ENCODE measurements at regions not wholly inside any gene's neighbourhood (a gene's known extent, or its start where the extent isn't known, plus 50 kb on each side); places are given as distances from the start of the nearest gene placed in this dataset.

GRCh38 chr14:85766295-85766694 is 236.4 kb downstream of the FLRT2 start:
- H3K9me3 ChIP-seq (ENCODE audit: control insufficient read depth in 2 of 2, low read length in 2 of 2): peaks cover 0 to 6% of the 10 kb centered on the region in 2 donors
- H3K36me3 ChIP-seq (ENCODE audit: control insufficient read depth in 2 of 2, insufficient read depth in 2 of 2, low read length in 2 of 2): no peaks in the 10 kb centered on the region
- H3K4me3 ChIP-seq (ENCODE audit: low read length in 2 of 2): no peak overlapping the region
- no peaks in the 10 kb centered on the region for H3K27me3 ChIP-seq (ENCODE audit: control insufficient read depth in 2 of 2, insufficient read depth in 2 of 2, low read length in 2 of 2)
- no peak overlapping the region for H3K9ac ChIP-seq (ENCODE audit: low read depth in 1 of 2, low read length in 2 of 2)
- no peak overlapping the region for H3K27ac ChIP-seq (ENCODE audit: low read depth in 2 of 2, low read length in 2 of 2)
- no peaks in the 10 kb centered on the region for H3K4me1 ChIP-seq (ENCODE audit: control insufficient read depth in 2 of 2, insufficient read depth in 2 of 2, low read length in 2 of 2)

DNA sequence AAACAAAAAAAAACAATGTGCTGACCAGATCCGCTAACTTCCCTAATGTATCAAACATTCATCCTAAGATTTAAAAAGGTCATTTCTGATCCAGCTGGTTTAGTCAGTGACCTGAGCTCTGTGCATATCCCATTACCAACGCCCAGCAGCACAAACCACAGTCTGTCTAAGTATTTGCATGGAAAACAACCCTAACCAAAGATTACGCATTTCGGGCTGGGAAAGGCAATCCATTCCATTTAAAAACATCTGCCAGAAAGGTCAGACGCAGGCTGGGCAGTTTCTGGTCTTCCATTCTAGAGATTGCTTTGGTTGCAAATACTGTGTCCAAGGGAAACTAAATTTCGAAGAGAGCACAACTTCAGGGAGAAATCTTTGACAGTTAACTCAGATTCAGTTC is 234.9 kb downstream of the FLRT2 start:
- no peak overlapping the region for H3K4me3 ChIP-seq (ENCODE audit: low read length in 2 of 2)
- no peaks in the 10 kb centered on the region for H3K36me3 ChIP-seq (ENCODE audit: control insufficient read depth in 2 of 2, insufficient read depth in 2 of 2, low read length in 2 of 2)
- H3K27me3 ChIP-seq (ENCODE audit: control insufficient read depth in 2 of 2, insufficient read depth in 2 of 2, low read length in 2 of 2): no peaks in the 10 kb centered on the region
- H3K4me1 ChIP-seq (ENCODE audit: control insufficient read depth in 2 of 2, insufficient read depth in 2 of 2, low read length in 2 of 2): no peaks in the 10 kb centered on the region
- H3K9me3 ChIP-seq (ENCODE audit: control insufficient read depth in 2 of 2, low read length in 2 of 2): peaks cover 0 to 6% of the 10 kb centered on the region in 2 donors
- no peak overlapping the region for H3K27ac ChIP-seq (ENCODE audit: low read depth in 2 of 2, low read length in 2 of 2)
- H3K9ac ChIP-seq (ENCODE audit: low read depth in 1 of 2, low read length in 2 of 2): no peak overlapping the region

DNA sequence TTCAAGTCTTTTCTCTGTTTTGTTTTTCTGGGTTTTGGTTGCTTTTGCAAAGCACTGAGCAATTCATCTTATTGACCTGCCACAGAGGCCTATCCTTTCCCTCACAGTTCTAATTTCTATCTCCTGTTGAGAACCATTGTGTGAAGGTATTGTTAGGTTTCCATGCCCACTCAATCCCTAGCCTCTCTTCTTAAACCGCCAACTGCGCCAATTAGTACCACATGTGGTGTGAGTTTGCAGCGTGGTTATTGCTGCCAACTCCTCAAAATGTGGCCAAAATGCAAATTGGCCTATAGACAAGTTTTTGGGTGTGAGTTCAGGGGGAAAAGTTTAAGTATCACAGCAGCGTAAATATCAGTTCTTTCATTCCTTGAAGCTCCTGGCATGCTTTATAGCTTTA is 232.6 kb downstream of the FLRT2 start:
- no peak overlapping the region for H3K27ac ChIP-seq (ENCODE audit: low read depth in 2 of 2, low read length in 2 of 2)
- no peak overlapping the region for H3K4me3 ChIP-seq (ENCODE audit: low read length in 2 of 2)
- H3K4me1 ChIP-seq (ENCODE audit: control insufficient read depth in 2 of 2, insufficient read depth in 2 of 2, low read length in 2 of 2): no peaks in the 10 kb centered on the region
- no peak overlapping the region for H3K9ac ChIP-seq (ENCODE audit: low read depth in 1 of 2, low read length in 2 of 2)
- H3K27me3 ChIP-seq (ENCODE audit: control insufficient read depth in 2 of 2, insufficient read depth in 2 of 2, low read length in 2 of 2): no peaks in the 10 kb centered on the region
- H3K36me3 ChIP-seq (ENCODE audit: control insufficient read depth in 2 of 2, insufficient read depth in 2 of 2, low read length in 2 of 2): no peaks in the 10 kb centered on the region
- peaks cover 0 to 3% of the 10 kb centered on the region in 2 donors for H3K9me3 ChIP-seq (ENCODE audit: control insufficient read depth in 2 of 2, low read length in 2 of 2)

- Histone ChIP-seq H3K4me3 (ENCODE audit: low read length in 2 of 2) (no peak overlapping the region), H3K27ac (ENCODE audit: low read depth in 2 of 2, low read length in 2 of 2) (no peak overlapping the region), H3K9ac (ENCODE audit: low read depth in 1 of 2, low read length in 2 of 2) (no peak overlapping the region), H3K27me3 (ENCODE audit: control insufficient read depth in 2 of 2, insufficient read depth in 2 of 2, low read length in 2 of 2) (no peaks in the 10 kb centered on the region), H3K4me1 (ENCODE audit: control insufficient read depth in 2 of 2, insufficient read depth in 2 of 2, low read length in 2 of 2) (no peaks in the 10 kb centered on the region), H3K9me3 (ENCODE audit: control insufficient read depth in 2 of 2, low read length in 2 of 2) (peaks cover 0 to 12% of the 10 kb centered on the region in 2 donors), H3K36me3 (ENCODE audit: control insufficient read depth in 2 of 2, insufficient read depth in 2 of 2, low read length in 2 of 2) (no peaks in the 10 kb centered on the region)
These were observed 222.2 kb downstream of the FLRT2 start for GRCh38 chr14:85752175-85752574.

DNA sequence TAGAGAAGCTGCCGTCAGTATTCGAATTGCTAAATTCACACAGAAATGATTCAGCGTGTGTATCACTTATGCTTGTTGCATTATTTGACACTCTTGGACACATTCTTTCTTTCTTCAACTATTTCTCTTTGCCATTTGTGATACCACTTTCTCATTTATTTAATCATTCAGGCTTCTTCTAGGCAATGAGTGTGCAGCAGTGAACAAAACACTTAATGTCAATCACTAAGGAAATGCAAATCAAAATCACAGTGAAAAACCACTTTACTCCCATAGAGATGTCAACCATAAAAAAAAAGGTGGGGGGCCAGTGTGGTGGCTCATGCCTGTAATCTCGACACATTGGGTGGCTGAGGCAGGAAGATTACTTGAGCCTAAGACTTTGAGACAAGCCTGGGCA is 214.6 kb downstream of the FLRT2 start:
- Histone ChIP-seq H3K27me3 (ENCODE audit: control insufficient read depth in 2 of 2, insufficient read depth in 2 of 2, low read length in 2 of 2) (no peaks in the 10 kb centered on the region), H3K27ac (ENCODE audit: low read depth in 2 of 2, low read length in 2 of 2) (no peak overlapping the region), H3K4me3 (ENCODE audit: low read length in 2 of 2) (no peak overlapping the region), H3K9ac (ENCODE audit: low read depth in 1 of 2, low read length in 2 of 2) (no peak overlapping the region), H3K4me1 (ENCODE audit: control insufficient read depth in 2 of 2, insufficient read depth in 2 of 2, low read length in 2 of 2) (no peaks in the 10 kb centered on the region), H3K9me3 (ENCODE audit: control insufficient read depth in 2 of 2, low read length in 2 of 2) (peaks cover 2 to 4% of the 10 kb centered on the region in 2 donors), H3K36me3 (ENCODE audit: control insufficient read depth in 2 of 2, insufficient read depth in 2 of 2, low read length in 2 of 2) (no peaks in the 10 kb centered on the region)

DNA sequence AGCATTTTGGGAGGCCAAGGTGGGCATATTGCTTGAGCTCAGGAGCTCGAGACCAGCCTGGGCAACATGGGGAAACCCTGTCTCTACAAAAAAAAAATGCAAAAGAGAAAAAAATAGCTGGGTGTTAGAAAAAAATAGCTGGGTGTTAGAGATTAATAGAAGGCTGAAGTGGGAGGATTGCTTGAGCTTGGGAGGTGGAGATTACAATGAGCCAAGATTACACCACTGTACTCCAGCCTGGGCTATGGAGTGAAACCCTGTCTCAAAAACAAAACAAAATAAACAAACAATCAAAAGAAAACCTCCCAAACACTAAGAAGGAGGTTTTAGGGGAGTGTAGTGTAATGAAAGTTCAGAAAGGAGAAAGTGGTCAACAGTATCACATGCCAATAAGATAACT is 202.1 kb downstream of the FLRT2 start:
- no peak overlapping the region for H3K9ac ChIP-seq (ENCODE audit: low read depth in 1 of 2, low read length in 2 of 2)

GRCh38 chr14:85731186-85731585 is 201.2 kb downstream of the FLRT2 start:
- H3K27me3 ChIP-seq (ENCODE audit: control insufficient read depth in 2 of 2, insufficient read depth in 2 of 2, low read length in 2 of 2): no peaks in the 10 kb centered on the region
- H3K9ac ChIP-seq (ENCODE audit: low read depth in 1 of 2, low read length in 2 of 2): no peak overlapping the region
- H3K4me1 ChIP-seq (ENCODE audit: control insufficient read depth in 2 of 2, insufficient read depth in 2 of 2, low read length in 2 of 2): no peaks in the 10 kb centered on the region
- no peak overlapping the region for H3K27ac ChIP-seq (ENCODE audit: low read depth in 2 of 2, low read length in 2 of 2)
- no peak overlapping the region for H3K4me3 ChIP-seq (ENCODE audit: low read length in 2 of 2)
- H3K9me3 ChIP-seq (ENCODE audit: control insufficient read depth in 2 of 2, low read length in 2 of 2): no peaks in the 10 kb centered on the region
- no peaks in the 10 kb centered on the region for H3K36me3 ChIP-seq (ENCODE audit: control insufficient read depth in 2 of 2, insufficient read depth in 2 of 2, low read length in 2 of 2)

More for the DNA sequence above, 202.1 kb downstream of the FLRT2 start:
- Histone ChIP-seq H3K36me3 (ENCODE audit: control insufficient read depth in 2 of 2, insufficient read depth in 2 of 2, low read length in 2 of 2) (no peaks in the 10 kb centered on the region), H3K4me1 (ENCODE audit: control insufficient read depth in 2 of 2, insufficient read depth in 2 of 2, low read length in 2 of 2) (no peaks in the 10 kb centered on the region), H3K9me3 (ENCODE audit: control insufficient read depth in 2 of 2, low read length in 2 of 2) (no peaks in the 10 kb centered on the region), H3K27me3 (ENCODE audit: control insufficient read depth in 2 of 2, insufficient read depth in 2 of 2, low read length in 2 of 2) (no peaks in the 10 kb centered on the region), H3K27ac (ENCODE audit: low read depth in 2 of 2, low read length in 2 of 2) (no peak overlapping the region), H3K4me3 (ENCODE audit: low read length in 2 of 2) (no peak overlapping the region)

DNA sequence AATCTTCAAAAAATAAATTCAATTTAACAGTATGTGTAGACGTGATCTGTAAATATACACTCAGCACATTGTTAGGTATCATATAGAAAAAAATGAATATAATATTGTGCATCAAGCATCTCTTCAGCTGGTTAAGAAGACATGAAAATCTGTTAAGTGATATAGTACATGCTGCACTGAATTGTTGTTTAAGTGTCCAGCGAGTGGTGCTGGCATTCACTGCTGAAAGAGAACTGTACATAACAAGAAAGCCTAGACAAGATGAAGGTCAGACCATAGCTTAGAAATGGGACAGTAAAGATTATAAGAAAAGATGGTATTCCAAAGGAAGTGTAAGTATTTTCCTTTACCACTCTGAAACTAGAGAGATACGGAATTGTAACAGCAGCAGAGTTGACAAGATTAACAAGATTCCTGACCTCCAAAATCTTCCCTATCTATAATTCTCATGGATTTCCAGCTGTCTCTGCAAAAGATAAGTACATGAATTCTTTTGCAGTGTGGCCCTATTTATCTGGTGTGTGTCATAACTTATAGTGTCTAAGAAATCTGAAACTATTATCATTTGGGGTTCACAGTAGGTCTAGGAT is 198.6 kb downstream of the FLRT2 start:
- no peak overlapping the region for H3K4me3 ChIP-seq (ENCODE audit: low read length in 2 of 2)
- H3K27ac ChIP-seq (ENCODE audit: low read depth in 2 of 2, low read length in 2 of 2): no peak overlapping the region
- no peak overlapping the region for H3K9ac ChIP-seq (ENCODE audit: low read depth in 1 of 2, low read length in 2 of 2)
- H3K36me3 ChIP-seq (ENCODE audit: control insufficient read depth in 2 of 2, insufficient read depth in 2 of 2, low read length in 2 of 2): no peaks in the 10 kb centered on the region
- H3K9me3 ChIP-seq (ENCODE audit: control insufficient read depth in 2 of 2, low read length in 2 of 2): no peaks in the 10 kb centered on the region
- H3K27me3 ChIP-seq (ENCODE audit: control insufficient read depth in 2 of 2, insufficient read depth in 2 of 2, low read length in 2 of 2): no peaks in the 10 kb centered on the region
- no peaks in the 10 kb centered on the region for H3K4me1 ChIP-seq (ENCODE audit: control insufficient read depth in 2 of 2, insufficient read depth in 2 of 2, low read length in 2 of 2)

DNA sequence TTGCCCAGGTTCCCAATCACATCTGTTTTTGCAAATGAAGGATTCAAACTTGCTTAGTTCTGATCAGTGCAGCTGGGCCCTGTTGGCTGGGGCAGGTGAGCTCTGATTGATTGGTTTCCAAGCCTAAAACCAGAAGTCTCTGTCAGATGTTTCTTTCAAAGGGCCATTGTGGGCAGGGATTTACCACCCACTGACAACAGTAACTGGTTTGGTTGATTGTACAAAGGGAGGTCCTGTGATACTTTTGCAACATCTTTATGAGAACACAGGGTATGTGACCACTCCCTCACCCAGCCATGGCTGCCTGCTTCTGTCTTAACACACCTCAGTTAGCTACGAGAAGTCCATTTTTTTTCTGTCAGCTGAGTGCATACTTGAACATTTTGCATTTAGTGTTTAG is 184.1 kb downstream of the FLRT2 start:
- no peaks in the 10 kb centered on the region for H3K9me3 ChIP-seq (ENCODE audit: control insufficient read depth in 2 of 2, low read length in 2 of 2)
- H3K4me3 ChIP-seq (ENCODE audit: low read length in 2 of 2): no peak overlapping the region
- no peaks in the 10 kb centered on the region for H3K27me3 ChIP-seq (ENCODE audit: control insufficient read depth in 2 of 2, insufficient read depth in 2 of 2, low read length in 2 of 2)
- H3K4me1 ChIP-seq (ENCODE audit: control insufficient read depth in 2 of 2, insufficient read depth in 2 of 2, low read length in 2 of 2): no peaks in the 10 kb centered on the region
- H3K27ac ChIP-seq (ENCODE audit: low read depth in 2 of 2, low read length in 2 of 2): no peak overlapping the region
- no peaks in the 10 kb centered on the region for H3K36me3 ChIP-seq (ENCODE audit: control insufficient read depth in 2 of 2, insufficient read depth in 2 of 2, low read length in 2 of 2)
- H3K9ac ChIP-seq (ENCODE audit: low read depth in 1 of 2, low read length in 2 of 2): no peak overlapping the region

DNA sequence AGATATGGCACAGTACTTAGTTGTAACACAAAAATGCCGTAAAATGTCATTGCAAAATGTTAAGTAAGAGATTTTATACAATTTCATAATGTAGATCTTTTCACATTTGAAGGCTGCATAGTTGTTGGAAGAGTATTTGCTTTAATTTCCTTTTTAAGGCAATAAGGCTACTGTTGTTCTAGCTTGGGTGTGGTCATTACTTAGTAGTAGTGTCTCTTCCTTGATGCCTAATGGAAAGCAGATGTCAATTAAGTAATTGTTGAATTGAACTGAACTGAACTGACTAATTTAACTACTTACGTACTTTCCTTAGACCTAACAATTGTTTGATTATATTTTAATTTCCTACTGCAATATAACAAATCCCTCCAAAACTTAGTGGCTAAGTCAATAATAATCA is 181.7 kb downstream of the FLRT2 start:
- no peak overlapping the region for H3K4me3 ChIP-seq (ENCODE audit: low read length in 2 of 2)
- H3K27me3 ChIP-seq (ENCODE audit: control insufficient read depth in 2 of 2, insufficient read depth in 2 of 2, low read length in 2 of 2): no peaks in the 10 kb centered on the region
- no peaks in the 10 kb centered on the region for H3K9me3 ChIP-seq (ENCODE audit: control insufficient read depth in 2 of 2, low read length in 2 of 2)
- H3K27ac ChIP-seq (ENCODE audit: low read depth in 2 of 2, low read length in 2 of 2): no peak overlapping the region
- H3K36me3 ChIP-seq (ENCODE audit: control insufficient read depth in 2 of 2, insufficient read depth in 2 of 2, low read length in 2 of 2): no peaks in the 10 kb centered on the region
- no peak overlapping the region for H3K9ac ChIP-seq (ENCODE audit: low read depth in 1 of 2, low read length in 2 of 2)
- no peaks in the 10 kb centered on the region for H3K4me1 ChIP-seq (ENCODE audit: control insufficient read depth in 2 of 2, insufficient read depth in 2 of 2, low read length in 2 of 2)
